ENCODE measurements at regions not wholly inside any gene's neighbourhood (a gene's known extent, or its start where the extent isn't known, plus 50 kb on each side); places are given as distances from the start of the nearest gene placed in this dataset.

DNA sequence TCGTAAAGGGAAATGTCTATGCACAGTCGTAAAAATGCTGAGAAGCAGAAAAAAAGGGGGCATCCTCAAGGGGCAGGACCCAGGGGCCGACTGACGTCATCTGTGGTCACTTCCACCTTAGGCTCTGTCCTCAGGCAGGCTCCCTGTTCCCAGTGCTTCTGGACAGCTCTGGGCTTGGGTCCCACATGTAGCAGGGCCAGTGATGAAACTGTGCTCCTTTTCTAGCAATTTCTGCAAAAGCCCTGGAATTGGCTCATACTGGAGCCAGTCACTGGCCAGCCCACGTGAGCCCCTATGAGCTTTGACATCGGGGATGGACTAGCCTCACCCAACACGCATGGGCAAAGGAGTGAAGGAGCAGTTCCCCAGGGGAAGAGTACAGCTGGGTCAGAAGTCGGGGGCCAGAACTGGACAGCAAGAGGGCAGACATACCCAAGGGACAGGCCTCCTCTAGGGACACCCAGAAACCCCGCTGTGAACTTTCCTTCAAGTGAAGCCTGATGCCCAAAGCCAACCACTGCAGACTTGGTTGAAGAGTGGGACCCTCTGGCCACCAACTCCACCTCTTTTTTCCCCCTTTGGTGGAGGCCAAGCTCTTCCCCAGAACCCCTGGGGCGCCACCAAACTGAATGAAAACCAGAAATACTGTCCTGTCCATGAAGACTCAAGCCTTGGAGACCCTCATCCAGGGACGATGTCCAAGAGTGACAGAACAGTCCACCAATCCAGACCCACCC, 1349.0 kb downstream of the BRD1 start:
- DNase-seq (ENCODE audit: extremely low read depth, insufficient read length): no peak

GRCh38 chr22:48478124-48478523, 1349.5 kb downstream of the BRD1 start:
- Histone ChIP-seq H3K36me3 (ENCODE audit: control insufficient read depth, insufficient read depth, low read length) (no peaks in the 10 kb centered on the region), H3K4me3 (replicated peaks; ENCODE audit: low read depth, low read length) (no peak overlapping the region), H3K27me3 (replicated peaks; ENCODE audit: control insufficient read depth, insufficient read depth, low read length) (no peaks in the 10 kb centered on the region)
- no peak for DNase-seq (ENCODE audit: extremely low read depth, insufficient read length)
- no peak for TF ChIP-seq CTCF (IDR thresholded peaks at IDR 0.05; ENCODE audit: insufficient read depth, low read length, poor library complexity, severe bottlenecking)

More for the DNA sequence above, 1349.0 kb downstream of the BRD1 start:
- H3K27me3 ChIP-seq (replicated peaks; ENCODE audit: control insufficient read depth, insufficient read depth, low read length): no peaks in the 10 kb centered on the region
- H3K4me3 ChIP-seq (replicated peaks; ENCODE audit: low read depth, low read length): no peak overlapping the region
- H3K36me3 ChIP-seq (ENCODE audit: control insufficient read depth, insufficient read depth, low read length): no peaks in the 10 kb centered on the region
- TF ChIP-seq CTCF (IDR thresholded peaks at IDR 0.05; ENCODE audit: insufficient read depth, low read length, poor library complexity, severe bottlenecking): no peak

GRCh38 chr22:48477031-48477721, 1350.5 kb downstream of the BRD1 start:
- H3K4me3 ChIP-seq (replicated peaks; ENCODE audit: low read depth, low read length): no peak overlapping the region
- no peaks in the 10 kb centered on the region for H3K27me3 ChIP-seq (replicated peaks; ENCODE audit: control insufficient read depth, insufficient read depth, low read length)
- TF ChIP-seq CTCF (IDR thresholded peaks at IDR 0.05; ENCODE audit: insufficient read depth, low read length, poor library complexity, severe bottlenecking): no peak
- H3K36me3 ChIP-seq (ENCODE audit: control insufficient read depth, insufficient read depth, low read length): no peaks in the 10 kb centered on the region
- DNase-seq (ENCODE audit: extremely low read depth, insufficient read length): no peak

DNA sequence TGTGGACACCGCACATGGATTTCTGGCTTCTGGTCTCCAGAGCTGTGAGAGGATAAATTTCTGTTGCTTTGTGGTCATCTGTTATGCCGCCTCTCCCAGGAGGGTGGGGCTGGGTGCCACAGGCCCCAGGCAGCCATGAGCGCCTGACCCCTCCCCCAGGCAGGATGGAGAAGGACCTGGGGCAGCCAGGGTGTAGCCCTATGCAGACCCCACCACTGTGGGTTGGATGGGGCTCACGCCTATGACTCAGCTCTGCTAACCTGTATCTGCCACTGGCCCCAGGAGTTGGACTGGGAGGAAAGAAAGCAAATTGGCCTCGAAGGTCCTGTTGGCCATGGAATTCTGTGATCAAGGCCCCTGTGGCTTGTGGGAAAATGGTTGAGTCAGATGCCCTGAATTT, 1351.1 kb downstream of the BRD1 start:
- Histone ChIP-seq H3K36me3 (ENCODE audit: control insufficient read depth, insufficient read depth, low read length) (no peaks in the 10 kb centered on the region), H3K27me3 (replicated peaks; ENCODE audit: control insufficient read depth, insufficient read depth, low read length) (no peaks in the 10 kb centered on the region), H3K4me3 (replicated peaks; ENCODE audit: low read depth, low read length) (no peak overlapping the region)
- TF ChIP-seq CTCF (IDR thresholded peaks at IDR 0.05; ENCODE audit: insufficient read depth, low read length, poor library complexity, severe bottlenecking): no peak
- DNase-seq (ENCODE audit: extremely low read depth, insufficient read length): no peak

DNA sequence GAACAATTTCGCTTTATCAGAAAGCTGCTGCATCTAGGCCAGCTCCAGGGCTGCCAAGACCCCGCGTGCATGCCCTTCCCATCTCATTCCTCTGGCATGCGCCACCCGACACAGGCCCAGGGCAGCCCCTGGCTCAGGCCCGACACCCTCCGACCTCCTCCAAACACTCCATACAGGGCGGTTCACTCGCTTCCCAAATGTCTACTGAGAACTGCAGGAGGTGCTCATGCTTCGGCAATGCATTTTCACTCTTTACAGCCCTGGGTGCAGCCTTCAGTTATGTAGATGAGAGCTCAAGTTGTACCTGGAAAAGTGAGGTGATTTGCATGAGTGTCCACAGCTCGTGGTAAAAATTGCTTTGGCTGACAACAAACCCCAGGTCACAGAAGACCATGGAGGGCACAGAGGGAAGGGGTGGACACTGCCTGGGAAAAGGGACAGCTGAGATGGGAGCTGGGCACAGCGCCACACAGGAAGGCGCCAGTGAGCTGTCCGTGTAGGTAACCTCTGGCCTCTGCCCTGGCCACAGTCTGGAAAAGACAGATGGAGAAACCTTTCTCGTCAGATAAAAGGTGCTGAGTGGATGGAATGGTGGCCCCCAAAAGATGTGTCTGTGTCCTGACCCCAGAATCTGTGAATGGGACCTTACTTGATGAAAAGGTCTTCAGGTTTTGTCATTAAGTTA, 1351.9 kb downstream of the BRD1 start:
- no peak for TF ChIP-seq CTCF (IDR thresholded peaks at IDR 0.05; ENCODE audit: insufficient read depth, low read length, poor library complexity, severe bottlenecking)
- no peak for DNase-seq (ENCODE audit: extremely low read depth, insufficient read length)
- no peaks in the 10 kb centered on the region for H3K36me3 ChIP-seq (ENCODE audit: control insufficient read depth, insufficient read depth, low read length)
- no peak overlapping the region for H3K4me3 ChIP-seq (replicated peaks; ENCODE audit: low read depth, low read length)
- no peaks in the 10 kb centered on the region for H3K27me3 ChIP-seq (replicated peaks; ENCODE audit: control insufficient read depth, insufficient read depth, low read length)
